GM18861 (cell line): ENCODE measurements at regions not wholly inside any gene's neighbourhood (a gene's known extent, or its start where the extent isn't known, plus 50 kb on each side); places are given as distances from the start of the nearest gene placed in this dataset.
A peak's percentile ranks its signal among the peaks of the same experiment; 100 is the strongest.
"Not testable (repeated sequence)": the region's sequence is repeated elsewhere in the genome, so short reads cannot be mapped to it uniquely, and the experiment has no call there.

Experiments
- ATAC-seq: cut with Tn5 transposase; IDR thresholded peaks from one replicate; pipeline ENCODE4 v1.9.1; 2021; ENCODE audit not compliant: unreplicated experiment

- ATAC-seq = no peak
Measured at GRCh38 chr1:82799261-82799660, 998.5 kb downstream of the ADGRL2 start.

- ATAC-seq = no peak
Measured at GRCh38 chr1:82795508-82796149, 994.9 kb downstream of the ADGRL2 start.

DNA sequence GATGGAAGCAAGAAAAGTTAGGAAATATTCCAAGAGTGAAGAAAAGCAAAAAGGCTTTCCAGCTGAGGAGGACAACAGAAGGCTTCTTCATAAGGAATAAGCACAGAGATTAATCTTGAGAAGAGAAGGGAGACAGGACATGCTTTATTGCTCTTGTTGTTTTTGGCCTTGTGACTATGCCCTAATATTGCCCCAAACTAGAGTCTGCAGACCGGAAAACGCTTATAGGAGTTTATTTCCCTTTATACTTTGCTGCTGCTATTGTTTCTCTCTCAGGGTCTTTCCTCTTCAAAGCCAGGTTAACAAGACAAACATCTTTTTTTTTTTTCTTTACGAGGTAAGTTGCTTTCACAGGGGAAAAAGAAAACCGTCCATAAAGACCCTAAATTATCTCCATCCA lies 991.4 kb downstream of the ADGRL2 start:
- ATAC-seq = no peak

- no peak for ATAC-seq
Measured at GRCh38 chr1:82790556-82790955, 989.8 kb downstream of the ADGRL2 start.

- no peak for ATAC-seq
Measured at GRCh38 chr1:82788660-82789059, 987.9 kb downstream of the ADGRL2 start.

DNA sequence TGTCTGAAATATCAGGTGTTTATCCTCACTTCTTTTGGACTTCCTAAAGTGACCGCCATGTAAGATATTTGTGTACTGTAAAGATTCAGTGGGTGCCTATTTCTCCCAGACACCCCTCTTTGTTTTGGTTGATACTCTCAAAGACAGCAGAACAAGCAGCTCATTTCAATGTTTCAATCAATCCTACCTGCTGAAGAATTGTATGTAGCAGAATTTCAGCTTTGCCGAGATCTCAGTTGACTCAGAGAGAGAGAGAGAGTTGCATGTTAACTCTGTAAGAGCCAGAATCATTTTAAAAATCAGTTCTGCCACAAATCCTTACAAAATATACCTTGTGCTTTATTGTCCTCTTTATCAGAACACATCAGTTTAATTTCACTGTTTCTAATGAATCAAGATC lies 987.3 kb downstream of the ADGRL2 start:
- ATAC-seq = no peak

DNA sequence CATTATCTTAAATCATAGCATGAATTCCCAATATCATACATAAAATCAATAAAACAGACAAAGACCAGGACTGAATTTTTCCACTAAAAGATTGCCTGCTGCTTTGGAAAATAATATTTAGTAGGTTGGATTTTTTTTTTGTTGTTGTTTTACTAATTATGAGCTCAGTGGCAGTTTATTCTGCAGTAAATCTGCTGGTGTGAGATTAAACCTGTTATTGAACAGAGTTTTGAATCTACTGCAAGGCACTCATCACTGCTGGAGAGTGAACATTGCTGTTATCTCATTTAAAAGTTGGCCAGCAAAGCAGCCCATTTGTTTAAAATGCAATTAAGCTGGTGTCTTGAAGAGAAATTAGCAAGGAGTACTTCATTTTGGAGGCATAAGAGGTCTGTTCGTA lies 986.1 kb downstream of the ADGRL2 start:
- no peak for ATAC-seq

DNA sequence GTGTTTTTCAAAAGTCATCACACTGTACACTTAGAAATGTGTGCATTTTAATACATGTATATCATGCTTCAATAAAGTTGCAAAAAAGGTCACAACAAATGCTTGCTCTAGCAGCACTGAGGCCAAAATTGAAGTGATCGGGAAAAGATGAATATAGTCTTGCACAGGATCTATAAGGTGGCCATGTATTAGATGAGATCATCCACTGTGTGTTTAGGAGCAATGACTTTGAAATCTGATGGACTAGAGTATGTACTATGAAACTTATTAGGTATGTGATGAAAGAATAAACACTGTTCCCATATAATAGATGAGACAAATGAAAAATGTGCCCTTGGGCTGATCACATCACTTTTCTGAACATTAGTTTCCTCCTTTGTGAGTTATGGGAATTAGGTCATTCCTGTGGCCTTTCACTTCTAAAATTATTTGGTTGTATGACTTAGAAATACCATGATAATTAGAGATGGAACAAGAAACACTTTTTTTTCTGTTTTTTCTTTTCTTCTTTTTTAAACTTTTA lies 984.6 kb downstream of the ADGRL2 start:
- no peak for ATAC-seq

GRCh38 chr1:82783044-82783443 lies 982.3 kb downstream of the ADGRL2 start:
- no peak for ATAC-seq

DNA sequence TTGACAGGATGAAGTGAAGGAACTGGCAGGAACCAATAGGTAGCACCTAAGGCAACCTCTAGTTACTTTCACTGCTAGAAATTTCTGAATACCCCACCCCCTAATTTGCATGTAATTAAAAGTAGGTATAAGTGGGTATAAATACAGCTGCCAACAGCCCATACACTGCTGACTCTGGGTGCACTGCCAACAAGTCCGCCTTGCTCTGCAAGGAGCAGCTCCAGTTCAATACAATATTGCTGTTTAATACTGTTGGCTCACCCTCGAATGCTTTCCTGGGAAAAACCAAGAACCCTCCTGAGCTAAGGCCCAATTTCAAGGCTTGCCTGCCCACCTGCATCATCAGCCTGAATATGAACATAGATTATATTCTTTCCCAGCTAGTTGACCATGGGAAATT lies 981.9 kb downstream of the ADGRL2 start:
- ATAC-seq = no peak

- ATAC-seq = no peak
Measured at GRCh38 chr1:82778612-82779011, 977.9 kb downstream of the ADGRL2 start.

GRCh38 chr1:82777240-82777639 lies 976.5 kb downstream of the ADGRL2 start:
- ATAC-seq = no peak

- not testable (repeated sequence) for ATAC-seq
Measured at GRCh38 chr1:82776730-82777129, 976.0 kb downstream of the ADGRL2 start.

DNA sequence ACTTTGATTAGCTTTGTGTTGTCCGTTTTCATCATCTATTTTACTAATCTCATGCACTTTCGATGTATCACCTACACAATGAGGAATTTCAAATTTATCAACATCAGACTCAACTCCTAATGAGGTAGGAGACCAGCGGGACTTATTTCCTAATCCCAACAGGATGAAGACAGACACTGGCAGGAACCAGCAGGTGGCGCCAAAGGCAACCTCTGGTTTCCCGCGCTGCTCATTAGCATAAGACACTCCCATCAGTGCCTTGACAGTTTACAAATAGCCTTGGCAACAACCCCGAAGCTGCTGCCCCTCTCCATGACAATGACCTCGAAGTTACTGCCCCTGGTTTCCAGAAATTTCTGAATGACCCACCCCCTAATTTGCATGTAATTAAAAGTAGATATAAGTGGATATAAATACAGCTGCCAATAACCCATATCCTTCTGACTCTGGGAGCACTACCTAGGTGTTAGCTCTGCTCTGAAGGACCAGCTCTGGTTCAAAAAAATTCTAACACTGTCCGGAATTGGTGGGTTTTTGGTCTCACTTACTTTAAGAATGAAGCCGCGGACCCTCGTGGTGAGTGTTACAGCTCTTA lies 974.8 kb downstream of the ADGRL2 start:
- no peak for ATAC-seq

- ATAC-seq = peak; percentile 91
Measured at GRCh38 chr1:82762829-82763532, 962.2 kb downstream of the ADGRL2 start.

DNA sequence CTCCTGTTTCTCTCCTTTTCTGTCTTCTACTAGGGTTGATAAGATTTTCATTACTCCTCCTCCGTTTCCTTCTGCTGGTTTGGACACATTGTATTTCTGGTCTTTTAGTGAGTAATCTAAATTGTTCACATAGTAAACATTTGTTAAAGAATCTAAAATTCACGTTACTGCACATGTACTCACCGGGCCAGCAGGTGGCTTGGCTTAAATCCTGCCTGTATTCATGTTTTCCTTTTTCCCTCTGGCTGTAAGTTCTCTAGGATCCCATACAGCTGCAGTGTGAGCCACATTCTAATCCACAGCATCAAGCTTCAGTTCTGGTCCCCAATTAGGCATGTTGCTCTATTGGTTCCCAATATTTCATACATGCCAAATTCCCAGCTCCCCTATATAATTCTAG lies 958.3 kb downstream of the ADGRL2 start:
- no peak for ATAC-seq

DNA sequence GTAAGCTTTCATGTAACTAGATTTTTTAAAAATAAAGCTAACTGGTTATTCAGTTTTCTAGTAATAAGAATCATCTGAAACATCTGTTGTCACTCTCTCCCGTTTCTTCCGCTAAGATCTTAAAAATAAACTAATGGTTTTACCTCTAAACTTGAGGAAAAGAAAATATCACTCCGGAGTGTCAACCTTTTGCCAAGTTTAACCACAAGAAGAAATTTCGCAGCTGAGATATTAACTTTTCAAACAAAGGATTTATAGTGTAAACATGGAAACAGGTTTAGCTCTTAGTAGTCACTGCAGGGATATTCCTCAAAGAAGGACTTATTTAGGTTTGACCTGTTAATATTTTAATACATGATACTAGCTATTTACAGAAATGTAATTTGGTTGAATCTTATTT lies 954.9 kb downstream of the ADGRL2 start:
- no peak for ATAC-seq

- ATAC-seq = no peak
Measured at GRCh38 chr1:82755191-82755590, 954.5 kb downstream of the ADGRL2 start.

GRCh38 chr1:82752046-82752445 lies 951.3 kb downstream of the ADGRL2 start:
- ATAC-seq = no peak

DNA sequence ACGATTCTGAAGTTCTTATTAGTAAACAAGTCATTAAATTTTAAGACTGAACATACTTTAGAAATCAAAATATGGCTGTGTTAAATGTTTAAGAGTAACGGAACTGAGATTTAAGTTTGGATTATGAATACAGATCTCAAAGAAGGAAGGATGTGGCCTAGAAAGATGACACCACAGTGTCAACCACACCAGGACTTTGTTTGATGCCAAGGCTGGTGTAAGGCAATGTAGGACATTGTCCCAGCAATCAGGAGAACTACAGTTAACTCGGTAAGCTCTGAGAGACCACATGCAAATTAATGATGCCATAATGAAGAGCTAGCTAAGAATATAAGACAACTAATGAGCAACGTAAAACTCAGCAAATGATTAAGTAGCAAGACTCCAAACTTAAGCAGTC lies 932.9 kb downstream of the ADGRL2 start:
- no peak for ATAC-seq

GRCh38 chr1:82731216-82731615 lies 930.5 kb downstream of the ADGRL2 start:
- ATAC-seq = no peak

- no peak for ATAC-seq
Measured at GRCh38 chr1:82728206-82728605, 927.5 kb downstream of the ADGRL2 start.
